ENCODE measurements at regions not wholly inside any gene's neighbourhood (a gene's known extent, or its start where the extent isn't known, plus 50 kb on each side); places are given as distances from the start of the nearest gene placed in this dataset.

DNA sequence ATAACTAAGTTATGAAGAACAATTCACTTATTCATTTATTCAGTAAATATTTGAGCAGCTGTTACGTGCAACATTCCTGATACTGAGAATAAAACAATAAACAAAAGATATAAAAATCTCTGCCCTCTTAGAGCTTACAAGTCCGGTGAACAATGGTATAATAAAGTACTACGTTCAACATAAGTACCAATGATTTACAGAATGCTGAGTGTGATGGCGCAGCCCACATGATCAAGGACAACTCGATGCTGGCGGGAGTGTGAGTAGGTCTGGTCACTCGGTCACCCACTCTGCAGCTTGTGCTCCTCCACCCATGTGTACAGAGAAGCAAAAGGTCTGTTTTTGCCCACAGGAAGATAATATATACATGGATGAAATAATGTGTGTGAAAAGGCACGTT, 254.3 kb downstream of the BCL11A start:
- peaks cover 10% of the 10 kb centered on the region for H3K4me1 ChIP-seq (ENCODE audit: low read depth)
- DNase-seq (peak in 1 of 3 donors; percentile 41), ATAC-seq (peak; percentile 67)
- H3K36me3 ChIP-seq (ENCODE audit: low read depth) = no peaks in the 10 kb centered on the region
- intact Hi-C loops (cut with DNase I, micrococcal nuclease) = no loop called here
- no peak overlapping the region for H3K4me3 ChIP-seq
- H3K9me3 ChIP-seq = no peaks in the 10 kb centered on the region
- TF ChIP-seq, protein P1, sequence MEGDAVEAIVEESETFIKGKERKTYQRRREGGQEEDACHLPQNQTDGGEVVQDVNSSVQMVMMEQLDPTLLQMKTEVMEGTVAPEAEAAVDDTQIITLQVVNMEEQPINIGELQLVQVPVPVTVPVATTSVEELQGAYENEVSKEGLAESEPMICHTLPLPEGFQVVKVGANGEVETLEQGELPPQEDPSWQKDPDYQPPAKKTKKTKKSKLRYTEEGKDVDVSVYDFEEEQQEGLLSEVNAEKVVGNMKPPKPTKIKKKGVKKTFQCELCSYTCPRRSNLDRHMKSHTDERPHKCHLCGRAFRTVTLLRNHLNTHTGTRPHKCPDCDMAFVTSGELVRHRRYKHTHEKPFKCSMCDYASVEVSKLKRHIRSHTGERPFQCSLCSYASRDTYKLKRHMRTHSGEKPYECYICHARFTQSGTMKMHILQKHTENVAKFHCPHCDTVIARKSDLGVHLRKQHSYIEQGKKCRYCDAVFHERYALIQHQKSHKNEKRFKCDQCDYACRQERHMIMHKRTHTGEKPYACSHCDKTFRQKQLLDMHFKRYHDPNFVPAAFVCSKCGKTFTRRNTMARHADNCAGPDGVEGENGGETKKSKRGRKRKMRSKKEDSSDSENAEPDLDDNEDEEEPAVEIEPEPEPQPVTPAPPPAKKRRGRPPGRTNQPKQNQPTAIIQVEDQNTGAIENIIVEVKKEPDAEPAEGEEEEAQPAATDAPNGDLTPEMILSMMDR (IDR thresholded peaks at IDR 0.05) = no peak

DNA sequence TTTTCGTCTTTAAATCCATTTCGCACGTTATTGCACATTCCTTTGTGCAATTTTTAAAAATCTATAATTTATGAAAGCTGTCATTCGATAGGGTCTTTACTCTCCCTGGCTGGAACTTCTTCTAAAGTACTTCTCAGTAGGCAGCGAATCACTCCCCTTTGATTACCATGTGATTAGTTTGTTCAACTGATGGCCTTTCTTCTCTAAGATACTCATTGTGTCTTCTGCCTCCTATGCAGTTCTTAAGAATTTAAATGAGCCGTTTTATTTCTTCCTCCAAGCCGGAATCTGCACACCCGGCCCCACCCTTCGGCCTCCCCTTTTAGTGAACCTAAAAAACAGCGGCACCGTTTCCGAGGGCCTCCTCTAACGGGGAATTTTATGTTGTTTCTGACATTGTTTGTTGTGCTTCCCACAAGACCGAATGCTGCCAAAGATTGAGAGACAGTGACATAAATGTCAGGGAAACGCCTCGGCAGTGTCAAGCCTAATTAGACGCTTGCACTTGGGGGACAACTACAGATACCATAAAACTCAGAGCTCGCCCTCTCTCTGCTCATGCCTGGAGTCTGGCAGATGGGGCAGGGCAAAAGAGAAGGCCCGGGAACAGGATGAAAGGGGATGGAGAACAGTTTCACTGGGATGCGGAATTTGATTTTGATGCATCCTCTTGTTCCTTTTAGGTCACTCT, 255.3 kb downstream of the BCL11A start:
- no peaks in the 10 kb centered on the region for H3K36me3 ChIP-seq (ENCODE audit: low read depth)
- TF ChIP-seq, protein P1 (IDR thresholded peaks at IDR 0.05) = no peak
- no peaks in the 10 kb centered on the region for H3K9me3 ChIP-seq
- DNase-seq = no peak
- no peak for ATAC-seq
- intact Hi-C loops (cut with DNase I, micrococcal nuclease) = no loop called here
- H3K4me1 ChIP-seq (ENCODE audit: low read depth) = peaks cover 10% of the 10 kb centered on the region
- H3K4me3 ChIP-seq = no peak overlapping the region

DNA sequence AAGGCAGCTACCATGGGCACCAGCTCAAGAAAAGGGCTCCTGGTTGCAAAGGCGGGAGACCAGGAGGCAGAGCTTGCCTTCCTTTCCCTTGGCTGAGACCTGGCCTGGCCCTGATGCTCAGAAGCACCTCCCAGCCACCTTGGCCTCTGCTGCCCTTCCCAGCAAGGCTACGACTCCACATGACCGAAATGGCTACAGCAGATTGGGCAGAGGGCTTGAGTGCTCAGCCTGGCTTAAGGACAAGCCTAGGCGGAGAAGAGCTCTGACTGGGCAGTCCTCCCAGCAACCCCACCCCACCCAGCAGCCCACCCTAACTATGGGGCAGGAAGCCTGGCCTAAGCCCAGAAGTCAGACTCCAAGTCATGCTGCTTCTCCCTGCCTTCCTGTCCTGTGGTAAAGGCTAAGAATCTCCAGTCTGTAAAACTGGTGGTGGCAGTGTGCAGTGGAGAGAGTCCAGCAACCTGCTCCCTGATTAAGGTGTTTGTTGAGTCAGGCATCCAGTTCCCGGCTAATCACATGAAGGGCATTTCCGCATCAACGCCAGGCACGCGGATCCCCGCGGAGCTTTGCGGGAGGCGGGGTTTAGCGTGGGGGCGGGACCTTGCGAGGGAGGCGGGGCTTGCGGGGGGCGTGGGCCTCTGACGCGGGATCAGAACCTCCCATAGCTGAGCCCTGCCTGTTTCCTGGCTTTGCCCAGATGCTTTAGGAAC, 256.0 kb downstream of the BCL11A start:
- TF ChIP-seq, protein P1 (IDR thresholded peaks at IDR 0.05) = no peak
- Histone ChIP-seq H3K4me3 (no peak overlapping the region), H3K4me1 (ENCODE audit: low read depth) (peaks cover 10% of the 10 kb centered on the region), H3K36me3 (ENCODE audit: low read depth) (no peaks in the 10 kb centered on the region), H3K9me3 (no peaks in the 10 kb centered on the region)
- peak; percentile 62 to 83 (median 72) for DNase-seq
- intact Hi-C loops (cut with DNase I, micrococcal nuclease) = no loop called here
- peak; percentile 93 for ATAC-seq

DNA sequence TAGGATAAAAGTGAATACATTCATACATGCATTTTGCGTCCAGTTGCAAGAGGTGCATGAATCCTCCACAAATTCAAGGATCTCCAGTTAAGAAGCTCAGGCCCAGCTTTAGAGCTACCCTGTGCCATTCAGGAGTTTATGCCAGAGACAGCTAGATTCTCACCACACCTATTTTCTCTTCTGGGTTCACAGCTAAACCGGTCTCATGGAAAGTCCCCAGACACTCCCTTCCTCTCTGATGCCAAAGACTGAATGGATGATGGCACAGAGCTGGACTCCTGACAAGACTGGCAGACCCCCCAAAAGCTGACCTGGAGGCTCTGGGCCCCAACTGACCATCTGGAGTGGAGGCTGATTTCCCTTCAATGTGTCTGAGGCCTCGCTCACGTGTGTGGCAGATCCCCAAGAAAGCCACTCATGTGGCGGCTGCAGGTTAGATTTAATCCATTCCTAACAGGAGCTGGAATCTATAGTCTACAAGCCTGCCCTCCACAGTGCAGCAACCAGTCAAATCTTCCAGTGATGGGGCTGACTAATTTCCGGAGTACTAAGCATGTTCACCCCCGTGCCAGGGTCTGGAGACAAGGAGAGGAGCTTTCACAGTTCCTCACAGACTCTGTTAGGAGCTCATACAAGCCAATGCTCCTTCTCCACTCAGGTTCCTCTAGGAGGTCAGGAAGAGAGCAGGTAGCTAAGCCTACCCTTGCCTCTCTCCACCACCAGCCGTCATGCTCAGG, 257.1 kb downstream of the BCL11A start:
- H3K4me1 ChIP-seq (ENCODE audit: low read depth) = peaks cover 10% of the 10 kb centered on the region
- H3K4me3 ChIP-seq = no peak overlapping the region
- intact Hi-C loops (cut with DNase I, micrococcal nuclease) = no loop called here
- TF ChIP-seq, protein P1 (IDR thresholded peaks at IDR 0.05) = no peak
- no peak for DNase-seq
- no peaks in the 10 kb centered on the region for H3K36me3 ChIP-seq (ENCODE audit: low read depth)
- peak; percentile 12 for ATAC-seq
- no peaks in the 10 kb centered on the region for H3K9me3 ChIP-seq

DNA sequence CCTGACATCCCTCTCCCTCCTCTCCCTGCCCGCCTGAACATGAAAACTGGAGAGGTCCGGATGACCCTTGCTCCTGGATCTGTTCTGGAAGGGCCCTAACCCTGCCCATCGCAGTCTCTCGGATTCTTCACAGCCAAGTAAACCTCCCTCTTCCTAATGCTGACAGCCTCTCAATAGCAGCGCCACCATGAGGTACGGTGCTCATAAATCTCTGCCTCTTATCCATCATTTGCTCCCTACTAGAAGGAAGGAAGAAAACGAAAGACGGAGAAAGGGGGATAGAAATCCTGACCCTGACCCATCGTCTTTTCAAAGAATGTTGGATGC, 257.9 kb downstream of the BCL11A start:
- ATAC-seq (peak; percentile 22), DNase-seq (no peak)
- Histone ChIP-seq H3K4me1 (ENCODE audit: low read depth) (peaks cover 10% of the 10 kb centered on the region), H3K36me3 (ENCODE audit: low read depth) (no peaks in the 10 kb centered on the region), H3K4me3 (no peak overlapping the region), H3K9me3 (no peaks in the 10 kb centered on the region)
- intact Hi-C loops (cut with DNase I, micrococcal nuclease) = no loop called here
- TF ChIP-seq, protein P1 (IDR thresholded peaks at IDR 0.05) = no peak
